B cell (primary cell): ENCODE measurements at regions not wholly inside any gene's neighbourhood (a gene's known extent, or its start where the extent isn't known, plus 50 kb on each side); places are given as distances from the start of the nearest gene placed in this dataset.

Experiments
- EZH2 ChIP-seq: IDR thresholded peaks from 2 replicates; pipeline ENCODE4 v1.6.1; 2012; ENCODE audit warnings: borderline replicate concordance, low read depth, mild to moderate bottlenecking, moderate library complexity, low read length; ENCODE audit not compliant: insufficient read depth, poor library complexity, severe bottlenecking
- TF ChIP-seq, protein P1 (sequence below): fragments of 200-600 bp; IDR thresholded peaks from one replicate; pipeline ENCODE4 v1.8.0; 2022; ENCODE audit warnings: antibody characterized with exemption, mild to moderate bottlenecking

DNA sequence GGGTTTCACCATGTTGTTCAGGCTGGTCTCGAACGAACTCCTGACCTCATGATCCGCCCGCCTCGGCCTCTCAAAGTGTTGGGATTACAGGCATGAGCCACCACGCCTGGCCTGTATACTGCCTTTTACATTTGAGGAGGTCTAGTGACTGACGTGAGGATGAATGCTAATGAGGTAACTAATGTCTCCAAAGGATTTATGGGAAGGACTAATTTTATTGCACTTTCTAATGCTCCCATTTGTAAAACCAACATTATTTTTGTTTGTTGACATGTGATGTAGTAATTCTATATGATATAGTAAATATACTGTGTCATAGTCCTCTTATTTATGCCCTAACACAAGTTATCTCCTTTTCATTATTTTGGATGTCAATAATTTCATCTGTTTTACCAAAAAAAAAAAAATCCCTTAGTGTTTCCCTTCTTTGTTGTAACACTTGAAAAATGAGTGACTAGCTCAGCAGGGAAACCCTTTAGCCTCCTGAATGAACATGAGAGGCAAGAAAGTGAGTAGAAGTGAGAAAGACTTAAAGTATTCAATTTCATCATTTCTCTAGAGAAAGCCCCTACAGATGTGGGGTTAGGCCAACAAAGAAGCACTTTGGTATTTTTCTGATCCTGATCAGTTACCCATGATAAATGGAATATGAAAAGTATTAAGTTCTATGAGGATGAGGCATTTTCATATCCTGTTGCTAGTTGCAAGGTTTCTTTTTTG lies 596.9 kb upstream of the PCDH15 start:
- TF ChIP-seq, protein P1, sequence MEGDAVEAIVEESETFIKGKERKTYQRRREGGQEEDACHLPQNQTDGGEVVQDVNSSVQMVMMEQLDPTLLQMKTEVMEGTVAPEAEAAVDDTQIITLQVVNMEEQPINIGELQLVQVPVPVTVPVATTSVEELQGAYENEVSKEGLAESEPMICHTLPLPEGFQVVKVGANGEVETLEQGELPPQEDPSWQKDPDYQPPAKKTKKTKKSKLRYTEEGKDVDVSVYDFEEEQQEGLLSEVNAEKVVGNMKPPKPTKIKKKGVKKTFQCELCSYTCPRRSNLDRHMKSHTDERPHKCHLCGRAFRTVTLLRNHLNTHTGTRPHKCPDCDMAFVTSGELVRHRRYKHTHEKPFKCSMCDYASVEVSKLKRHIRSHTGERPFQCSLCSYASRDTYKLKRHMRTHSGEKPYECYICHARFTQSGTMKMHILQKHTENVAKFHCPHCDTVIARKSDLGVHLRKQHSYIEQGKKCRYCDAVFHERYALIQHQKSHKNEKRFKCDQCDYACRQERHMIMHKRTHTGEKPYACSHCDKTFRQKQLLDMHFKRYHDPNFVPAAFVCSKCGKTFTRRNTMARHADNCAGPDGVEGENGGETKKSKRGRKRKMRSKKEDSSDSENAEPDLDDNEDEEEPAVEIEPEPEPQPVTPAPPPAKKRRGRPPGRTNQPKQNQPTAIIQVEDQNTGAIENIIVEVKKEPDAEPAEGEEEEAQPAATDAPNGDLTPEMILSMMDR, result no peak
- TF ChIP-seq EZH2, result no peak
